IMR-90 (cell line): ENCODE measurements at regions not wholly inside any gene's neighbourhood (a gene's known extent, or its start where the extent isn't known, plus 50 kb on each side); places are given as distances from the start of the nearest gene placed in this dataset.

Experiments used
- ATAC-seq: fragments of 200-7000 bp; cut with Tn5 transposase; 2 replicates; pipeline ENCODE4 v1.9.1; 2020; ENCODE audit warnings: low read depth, mild to moderate bottlenecking, moderate library complexity
- BruUV-seq: library from RNA; stranded (reverse); fragments of 400-500 nt; replicated peaks from 2 replicates; lab custom pipeline; 2021; lab: Mats Ljungman, UMichigan
- CTCF ChIA-PET: fragments of 300-600 bp; formaldehyde crosslinking; extraction: SDS; loops from one replicate; lab custom pipeline; 2021; ENCODE audit warnings: antibody characterized with exemption; lab: Yijun Ruan, JAX
- POLR2A ChIA-PET: fragments of 300-600 bp; sonication (Branson Sonifier 250); formaldehyde crosslinking; loops from one replicate; lab custom pipeline; 2022; ENCODE audit warnings: antibody characterized with exemption; ENCODE audit not compliant: unreplicated experiment; lab: Charles Lee
- DNase-seq: peaks from one replicate; pipeline ENCODE4 v3.0.0; 2013
- H2AFZ ChIP-seq: replicated peaks from 2 replicates; pipeline ENCODE3; 2013; ENCODE audit warnings: low read length, mild to moderate bottlenecking; ENCODE audit not compliant: poor library complexity
- H2AK5ac ChIP-seq: 2 replicates; pipeline ENCODE4 v1.6.1; 2013; ENCODE audit warnings: low read depth, low read length, inconsistent platforms
- H2AK9ac ChIP-seq: replicated peaks from 2 replicates; pipeline ENCODE3; 2013; ENCODE audit warnings: mild to moderate bottlenecking, low read depth, low read length, moderate library complexity; ENCODE audit not compliant: poor library complexity
- H2BK120ac ChIP-seq: 2 replicates; pipeline ENCODE4 v1.6.1; 2013; ENCODE audit warnings: low read depth, low read length, inconsistent platforms
- H2BK15ac ChIP-seq: 3 replicates; pipeline ENCODE4 v1.6.1; 2013; ENCODE audit warnings: low read depth, low read length, inconsistent platforms
- H2BK20ac ChIP-seq: 2 replicates; pipeline ENCODE4 v1.6.1; 2013; ENCODE audit warnings: low read depth, mild to moderate bottlenecking, inconsistent platforms, low read length, moderate library complexity
- H2BK5ac ChIP-seq: 2 replicates; pipeline ENCODE4 v1.6.1; 2013; ENCODE audit warnings: mild to moderate bottlenecking, low read depth, low read length, inconsistent platforms; ENCODE audit not compliant: poor library complexity, severe bottlenecking
- H3K14ac ChIP-seq: replicated peaks from 2 replicates; pipeline ENCODE4 v1.6.1; 2013; ENCODE audit warnings: low read depth, low read length, inconsistent platforms
- H3K18ac ChIP-seq: 2 replicates; pipeline ENCODE4 v1.6.1; 2013; ENCODE audit warnings: low read depth, low read length, control low read depth
- H3K23ac ChIP-seq: 2 replicates; pipeline ENCODE4 v1.6.1; 2013; ENCODE audit warnings: low read depth, low read length, inconsistent platforms
- H3K27ac ChIP-seq: 2 replicates; pipeline ENCODE4 v1.5.1; 2013; ENCODE audit warnings: mild to moderate bottlenecking, control low read depth, low read length; ENCODE audit not compliant: insufficient read depth
- H3K27me3 ChIP-seq: 2 replicates; pipeline ENCODE4 v1.6.1; 2013; ENCODE audit warnings: low read length; ENCODE audit not compliant: control insufficient read depth, insufficient read depth
- H3K36me3 ChIP-seq: 2 replicates; pipeline ENCODE4 v1.6.1; 2013; ENCODE audit warnings: low read length, mixed read lengths; ENCODE audit not compliant: control insufficient read depth, insufficient read depth
- H3K4ac ChIP-seq: 2 replicates; pipeline ENCODE4 v1.6.1; 2013; ENCODE audit warnings: low read depth, low read length, inconsistent platforms
- H3K4me1 ChIP-seq: 2 replicates; pipeline ENCODE4 v1.6.1; 2013; ENCODE audit warnings: low read length, mixed read lengths; ENCODE audit not compliant: control insufficient read depth, insufficient read depth
- H3K4me2 ChIP-seq: 2 replicates; pipeline ENCODE4 v1.6.1; 2013; ENCODE audit warnings: low read depth, mild to moderate bottlenecking, control low read depth, low read length, moderate library complexity
- H3K4me3 ChIP-seq: 2 replicates; pipeline ENCODE4 v1.5.1; 2013; ENCODE audit warnings: low read depth, mild to moderate bottlenecking, control low read depth, low read length, moderate library complexity; ENCODE audit not compliant: insufficient read depth
- H3K56ac ChIP-seq: 2 replicates; pipeline ENCODE4 v1.6.1; 2013; ENCODE audit warnings: low read length, inconsistent platforms; ENCODE audit not compliant: insufficient read depth; ENCODE audit errors: extremely low read depth
- H3K79me1 ChIP-seq, 2 experiments: 2 replicates each; pipeline ENCODE4 v1.6.1; 2013; ENCODE audit warnings: low read length in 2 of 2, inconsistent platforms in 1 of 2, low read depth in 1 of 2
- H3K9ac ChIP-seq: 2 replicates; pipeline ENCODE4 v1.6.1; 2013; ENCODE audit warnings: low read depth, low read length, control low read depth
- H3K9me1 ChIP-seq: 2 replicates; pipeline ENCODE4 v1.6.1; 2013; ENCODE audit warnings: low read length, inconsistent platforms; ENCODE audit not compliant: insufficient read depth
- H3K9me3 ChIP-seq: 2 replicates; pipeline ENCODE4 v1.6.1; 2013; ENCODE audit warnings: low read length; ENCODE audit not compliant: control insufficient read depth, insufficient read depth
- H4K20me1 ChIP-seq: 2 replicates; pipeline ENCODE4 v1.6.1; 2013; ENCODE audit warnings: low read length, inconsistent platforms; ENCODE audit not compliant: insufficient read depth
- H4K5ac ChIP-seq: 2 replicates; pipeline ENCODE4 v1.6.1; 2013; ENCODE audit warnings: mild to moderate bottlenecking, low read depth, low read length, control low read depth
- H4K8ac ChIP-seq, 2 experiments: 2 replicates each; pipeline ENCODE4 v1.6.1; 2013; ENCODE audit warnings: low read depth in 2 of 2, low read length in 2 of 2, control low read depth in 1 of 2, inconsistent platforms in 1 of 2
- H4K91ac ChIP-seq: 2 replicates; pipeline ENCODE4 v1.6.1; 2013; ENCODE audit warnings: low read depth, low read length, inconsistent platforms; ENCODE audit not compliant: insufficient read depth
- CEBPB ChIP-seq: IDR thresholded peaks from 2 replicates; pipeline ENCODE4 v1.6.1; 2012; ENCODE audit warnings: low read depth, low read length, improper control_type of control experiment
- FOS ChIP-seq: fragments of 150-350 bp; IDR thresholded peaks from 2 replicates; pipeline ENCODE4 v1.6.1; 2016; ENCODE audit warnings: low read depth, low read length
- MAFK ChIP-seq: IDR thresholded peaks from 2 replicates; pipeline ENCODE4 v1.6.1; 2012; ENCODE audit warnings: low read depth, low read length, improper control_type of control experiment
- SMC3 ChIP-seq: fragments of 150-350 bp; IDR thresholded peaks from 2 replicates; pipeline ENCODE4 v1.6.1; 2016; ENCODE audit warnings: low read depth, mild to moderate bottlenecking, antibody characterized with exemption, low read length, moderate library complexity
- WGBS, 2 experiments: methylation state at CpG; one replicate each; pipeline versions ENCODE4 v1.1.5 to v1.1.7; 2013; ENCODE audit warnings: missing lambda C conversion rate in 2 of 2; ENCODE audit not compliant: insufficient read length in 1 of 2; ENCODE audit errors: extremely low coverage in 2 of 2; 5-methylcytosine and 5-hydroxymethylcytosine counted together
- dilution Hi-C: fragments of 300-500 bp; cut with HindIII; formaldehyde crosslinking; loops from one replicate; pipeline ENCODE4 v1.14.3; 2018; ENCODE audit warnings: low sequenced_read_pairs; ENCODE audit not compliant: unreplicated experiment
- in situ Hi-C: fragments of 300-500 bp; cut with MboI; formaldehyde crosslinking; loops from 3 replicates; pipeline ENCODE4 v1.14.3; 2019; ENCODE audit warnings: low sequenced_read_pairs, inconsistent platforms, mixed read lengths
- intact Hi-C: fragments of 100-400 bp; cut with micrococcal nuclease; formaldehyde crosslinking; loops from 2 replicates; pipeline ENCODE4 v1.10.0; 2022
- TF ChIP-seq, protein P1 (sequence below): fragments of 150-350 bp; IDR thresholded peaks from 2 replicates; pipeline ENCODE4 v1.6.1; 2017; ENCODE audit warnings: mild to moderate bottlenecking, antibody characterized with exemption, low read length, low read depth
- TF ChIP-seq, protein P2 (sequence below): conservative IDR thresholded peaks from 2 replicates; pipeline ENCODE4 v1.5.1; 2012; ENCODE audit warnings: mild to moderate bottlenecking, low read depth, low read length, improper control_type of control experiment

DNA sequence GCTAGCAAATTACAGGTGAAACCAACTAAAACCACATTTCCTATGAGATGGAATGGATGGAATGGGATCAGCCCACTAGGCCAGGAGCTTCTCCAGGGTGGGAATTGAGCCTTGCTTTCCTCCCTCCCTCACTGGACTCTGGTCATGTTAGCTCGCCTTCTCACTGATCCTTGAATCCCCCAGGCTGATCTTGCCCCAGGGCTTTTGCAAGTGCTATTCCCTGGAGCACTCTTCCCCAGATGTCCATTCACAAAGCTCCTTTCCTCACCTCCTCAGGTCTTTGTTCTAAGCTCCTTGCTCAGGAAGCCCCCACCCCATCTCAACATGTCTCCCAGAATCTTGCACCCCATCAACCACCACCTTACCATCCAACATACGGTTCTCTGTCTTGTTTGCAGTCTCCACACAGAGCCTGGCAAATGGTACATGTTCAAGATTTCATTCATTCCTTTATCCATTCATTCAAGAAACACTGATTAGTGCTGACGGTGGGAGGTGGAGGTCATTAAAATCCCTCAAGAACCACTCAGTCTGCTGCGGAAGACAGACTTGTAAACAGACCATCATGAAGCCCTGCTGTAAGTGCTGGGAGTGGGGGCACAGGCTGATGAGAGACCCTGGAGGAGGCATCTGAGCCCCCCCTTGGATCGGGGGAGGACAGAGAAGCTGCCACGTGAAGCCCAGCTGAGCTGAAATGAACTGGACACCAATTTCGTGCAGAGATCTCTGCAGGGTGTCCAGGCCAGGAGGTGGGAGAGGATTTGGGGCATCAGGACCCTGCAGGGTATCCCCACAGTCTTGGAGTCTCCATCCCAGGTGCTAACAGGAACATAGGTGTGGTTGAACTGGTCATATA lies 141.7 kb downstream of the BARX1 start:
- no TSS peak for BruUV-seq
- in situ Hi-C loops (no loop called here), intact Hi-C loops (no loop called here), dilution Hi-C loops (no loop called here)
- Histone ChIP-seq H3K9me1 (no peaks in the 10 kb centered on the region), H2AK9ac (no peak overlapping the region), H3K4me3 (no peak overlapping the region), H4K91ac (no peak overlapping the region), H4K8ac (no peak overlapping the region), H4K5ac (no peak overlapping the region), H2BK15ac (no peak overlapping the region), H3K27ac (no peak overlapping the region), H2AK5ac (no peak overlapping the region), H3K9me3 (no peaks in the 10 kb centered on the region), H3K56ac (no peak overlapping the region), H2BK120ac (no peak overlapping the region), H3K4ac (no peak overlapping the region), H3K23ac (no peak overlapping the region), H2AFZ (no peak overlapping the region), H3K9ac (no peak overlapping the region), H3K36me3 (no peaks in the 10 kb centered on the region), H3K14ac (no peak overlapping the region), H3K4me2 (no peak overlapping the region), H3K79me1 (no peaks in the 10 kb centered on the region), H4K20me1 (no peaks in the 10 kb centered on the region), H3K18ac (no peak overlapping the region), H2BK20ac (no peak overlapping the region), H3K27me3 (peaks cover 3% of the 10 kb centered on the region; the same call in 1 of the 2 replicates), H2BK5ac (no peak overlapping the region), H3K4me1 (no peaks in the 10 kb centered on the region)
- ATAC-seq, result no peak
- TF ChIP-seq SMC3, result no peak
- no peak for TF ChIP-seq FOS
- TF ChIP-seq CEBPB, result no peak
- TF ChIP-seq MAFK, result no peak
- TF ChIP-seq, protein P1, sequence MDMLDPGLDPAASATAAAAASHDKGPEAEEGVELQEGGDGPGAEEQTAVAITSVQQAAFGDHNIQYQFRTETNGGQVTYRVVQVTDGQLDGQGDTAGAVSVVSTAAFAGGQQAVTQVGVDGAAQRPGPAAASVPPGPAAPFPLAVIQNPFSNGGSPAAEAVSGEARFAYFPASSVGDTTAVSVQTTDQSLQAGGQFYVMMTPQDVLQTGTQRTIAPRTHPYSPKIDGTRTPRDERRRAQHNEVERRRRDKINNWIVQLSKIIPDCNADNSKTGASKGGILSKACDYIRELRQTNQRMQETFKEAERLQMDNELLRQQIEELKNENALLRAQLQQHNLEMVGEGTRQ, result no peak
- TF ChIP-seq, protein P2, sequence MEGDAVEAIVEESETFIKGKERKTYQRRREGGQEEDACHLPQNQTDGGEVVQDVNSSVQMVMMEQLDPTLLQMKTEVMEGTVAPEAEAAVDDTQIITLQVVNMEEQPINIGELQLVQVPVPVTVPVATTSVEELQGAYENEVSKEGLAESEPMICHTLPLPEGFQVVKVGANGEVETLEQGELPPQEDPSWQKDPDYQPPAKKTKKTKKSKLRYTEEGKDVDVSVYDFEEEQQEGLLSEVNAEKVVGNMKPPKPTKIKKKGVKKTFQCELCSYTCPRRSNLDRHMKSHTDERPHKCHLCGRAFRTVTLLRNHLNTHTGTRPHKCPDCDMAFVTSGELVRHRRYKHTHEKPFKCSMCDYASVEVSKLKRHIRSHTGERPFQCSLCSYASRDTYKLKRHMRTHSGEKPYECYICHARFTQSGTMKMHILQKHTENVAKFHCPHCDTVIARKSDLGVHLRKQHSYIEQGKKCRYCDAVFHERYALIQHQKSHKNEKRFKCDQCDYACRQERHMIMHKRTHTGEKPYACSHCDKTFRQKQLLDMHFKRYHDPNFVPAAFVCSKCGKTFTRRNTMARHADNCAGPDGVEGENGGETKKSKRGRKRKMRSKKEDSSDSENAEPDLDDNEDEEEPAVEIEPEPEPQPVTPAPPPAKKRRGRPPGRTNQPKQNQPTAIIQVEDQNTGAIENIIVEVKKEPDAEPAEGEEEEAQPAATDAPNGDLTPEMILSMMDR, result no peak
- WGBS, 2 experiments, result 7% methylated on average over 3 of the region's 7 CpGs; no CpG with 5 or more reads in 1 of the 2 experiments
- POLR2A ChIA-PET, result no interaction called here
- CTCF ChIA-PET, result interaction anchor here (1.0 kb wide), 1 partner anchor 15 kb away, joined by 4 read pairs; no protein-coding TSS in a partner anchor
- DNase-seq, result no peak
